Parathyroid adenoma (tissue), 2 donors: ENCODE measurements at regions not wholly inside any gene's neighbourhood (a gene's known extent, or its start where the extent isn't known, plus 50 kb on each side); places are given as distances from the start of the nearest gene placed in this dataset.

Experiments
- H2AFZ ChIP-seq: fragments of 300-600 bp; sonication (generic); one replicate; pipeline ENCODE4 v1.7.0; 2017; ENCODE audit warnings: antibody characterized with exemption, mild to moderate bottlenecking
- H3K27ac ChIP-seq: fragments of 300-600 bp; sonication (generic); one replicate; pipeline ENCODE4 v1.7.0; 2017
- H3K27me3 ChIP-seq: fragments of 300-600 bp; sonication (generic); one replicate; pipeline ENCODE4 v1.7.0; 2017; ENCODE audit warnings: low read length; ENCODE audit not compliant: control insufficient read depth, insufficient read depth
- H3K36me3 ChIP-seq: fragments of 300-600 bp; sonication (generic); one replicate; pipeline ENCODE4 v1.7.0; 2017; ENCODE audit warnings: low read length; ENCODE audit not compliant: control insufficient read depth, insufficient read depth
- H3K4me1 ChIP-seq: fragments of 300-600 bp; sonication (generic); one replicate; pipeline ENCODE4 v1.7.0; 2017; ENCODE audit warnings: control low read depth
- H3K4me2 ChIP-seq: fragments of 300-600 bp; sonication (generic); one replicate; pipeline ENCODE4 v1.7.0; 2017; ENCODE audit warnings: low read length
- H3K4me3 ChIP-seq: fragments of 300-600 bp; sonication (generic); one replicate; pipeline ENCODE4 v1.7.0; 2017; ENCODE audit warnings: low read depth, low read length
- H3K79me2 ChIP-seq: fragments of 300-600 bp; sonication (generic); one replicate; pipeline ENCODE4 v1.7.0; 2017; ENCODE audit warnings: control low read depth
- H3K9ac ChIP-seq: fragments of 300-600 bp; sonication (generic); one replicate; pipeline ENCODE4 v1.7.0; 2017; ENCODE audit warnings: mild to moderate bottlenecking
- H3K9me3 ChIP-seq: fragments of 300-600 bp; sonication (generic); one replicate; pipeline ENCODE4 v1.7.0; 2017; ENCODE audit warnings: low read length; ENCODE audit not compliant: control insufficient read depth
- CTCF ChIP-seq: fragments of 300-600 bp; sonication (generic); IDR thresholded peaks from one replicate; pipeline ENCODE4 v1.7.0; 2017; ENCODE audit warnings: antibody characterized with exemption, mild to moderate bottlenecking
- donor health status: primary hyperparathyroidism.

- Histone ChIP-seq H3K27ac (no peak overlapping the region), H3K27me3 (no peaks in the 10 kb centered on the region), H3K9ac (no peak overlapping the region)
These were observed 84.3 kb upstream of the WDR1 start for GRCh38 chr4:10200869-10201268.

GRCh38 chr4:10198365-10198764 is 81.8 kb upstream of the WDR1 start:
- no peaks in the 10 kb centered on the region for H3K27me3 ChIP-seq
- H3K27ac ChIP-seq = no peak overlapping the region
- no peaks in the 10 kb centered on the region for H3K79me2 ChIP-seq
- H3K4me1 ChIP-seq = no peaks in the 10 kb centered on the region
- H3K4me2 ChIP-seq = no peak overlapping the region
- no peak overlapping the region for H3K4me3 ChIP-seq
- no peak overlapping the region for H2AFZ ChIP-seq
- no peaks in the 10 kb centered on the region for H3K9me3 ChIP-seq
- no peaks in the 10 kb centered on the region for H3K36me3 ChIP-seq
- no peak for TF ChIP-seq CTCF
- no peak overlapping the region for H3K9ac ChIP-seq

More at GRCh38 chr4:10200869-10201268, 84.3 kb upstream of the WDR1 start:
- TF ChIP-seq CTCF = no peak
- Histone ChIP-seq H3K4me3 (no peak overlapping the region), H3K79me2 (no peaks in the 10 kb centered on the region), H3K9me3 (no peaks in the 10 kb centered on the region), H3K36me3 (no peaks in the 10 kb centered on the region), H3K4me1 (no peaks in the 10 kb centered on the region), H3K4me2 (no peak overlapping the region), H2AFZ (no peak overlapping the region)

- H3K9me3 ChIP-seq = no peaks in the 10 kb centered on the region
- H3K4me3 ChIP-seq = no peak overlapping the region
- no peaks in the 10 kb centered on the region for H3K27me3 ChIP-seq
- no peaks in the 10 kb centered on the region for H3K79me2 ChIP-seq
- no peak overlapping the region for H2AFZ ChIP-seq
- no peak overlapping the region for H3K27ac ChIP-seq
- no peak overlapping the region for H3K4me2 ChIP-seq
- no peak for TF ChIP-seq CTCF
- H3K4me1 ChIP-seq = no peaks in the 10 kb centered on the region
- no peaks in the 10 kb centered on the region for H3K36me3 ChIP-seq
- H3K9ac ChIP-seq = no peak overlapping the region
These were observed 81.4 kb upstream of the WDR1 start for GRCh38 chr4:10197952-10198351.

- no peak overlapping the region for H3K4me2 ChIP-seq
- no peak for TF ChIP-seq CTCF
- no peaks in the 10 kb centered on the region for H3K4me1 ChIP-seq
- no peaks in the 10 kb centered on the region for H3K79me2 ChIP-seq
- no peaks in the 10 kb centered on the region for H3K27me3 ChIP-seq
- H3K36me3 ChIP-seq = no peaks in the 10 kb centered on the region
- H2AFZ ChIP-seq = no peak overlapping the region
- no peak overlapping the region for H3K9ac ChIP-seq
- no peak overlapping the region for H3K27ac ChIP-seq
- no peaks in the 10 kb centered on the region for H3K9me3 ChIP-seq
- H3K4me3 ChIP-seq = no peak overlapping the region
These were observed 79.6 kb upstream of the WDR1 start for GRCh38 chr4:10196191-10196590.

- H3K4me1 ChIP-seq = no peaks in the 10 kb centered on the region
- H3K9me3 ChIP-seq = no peaks in the 10 kb centered on the region
- no peak overlapping the region for H3K4me3 ChIP-seq
- TF ChIP-seq CTCF = no peak
- no peaks in the 10 kb centered on the region for H3K27me3 ChIP-seq
- H3K4me2 ChIP-seq = no peak overlapping the region
- no peaks in the 10 kb centered on the region for H3K79me2 ChIP-seq
- H3K27ac ChIP-seq = no peak overlapping the region
- no peak overlapping the region for H2AFZ ChIP-seq
- H3K9ac ChIP-seq = no peak overlapping the region
- no peaks in the 10 kb centered on the region for H3K36me3 ChIP-seq
These were observed 75.7 kb upstream of the WDR1 start for GRCh38 chr4:10192331-10192730.
